OCI-LY1 (cell line): ENCODE measurements at regions not wholly inside any gene's neighbourhood (a gene's known extent, or its start where the extent isn't known, plus 50 kb on each side); places are given as distances from the start of the nearest gene placed in this dataset.
"Not testable (repeated sequence)": the region's sequence is repeated elsewhere in the genome, so short reads cannot be mapped to it uniquely, and the experiment has no call there.

Experiments used
- H2AFZ ChIP-seq: fragments of 200-600 bp; sonication (generic), shearing (Covaris generic); 2 replicates; pipeline ENCODE4 v1.6.0; 2014; ENCODE audit warnings: antibody characterized with exemption, mild to moderate bottlenecking, low read length
- H3F3A ChIP-seq: fragments of 200-600 bp; sonication (generic), shearing (Covaris generic); 2 replicates; pipeline ENCODE4 v1.6.0; 2014; ENCODE audit warnings: mild to moderate bottlenecking, antibody characterized with exemption, low read length, moderate library complexity; ENCODE audit not compliant: insufficient read depth
- H3K27ac ChIP-seq: fragments of 200-600 bp; sonication (generic); 2 replicates; pipeline ENCODE4 v1.5.1; 2014; ENCODE audit warnings: low read length, mixed run types, mild to moderate bottlenecking, low read depth; ENCODE audit not compliant: poor library complexity, severe bottlenecking
- H3K27me3 ChIP-seq: fragments of 200-600 bp; sonication (generic); 2 replicates; pipeline ENCODE4 v1.6.0; 2014; ENCODE audit warnings: antibody characterized with exemption, mild to moderate bottlenecking, low read length, moderate library complexity; ENCODE audit not compliant: insufficient read depth
- H3K36me3 ChIP-seq: fragments of 200-600 bp; sonication (generic); 2 replicates; pipeline ENCODE4 v1.6.1; 2014; ENCODE audit warnings: mild to moderate bottlenecking, antibody characterized with exemption, low read length, moderate library complexity, mixed read lengths; ENCODE audit not compliant: insufficient read depth
- H3K4me1 ChIP-seq: fragments of 200-600 bp; sonication (generic); 2 replicates; pipeline ENCODE4 v1.5.1; 2014; ENCODE audit warnings: mild to moderate bottlenecking, low read length, moderate library complexity; ENCODE audit not compliant: insufficient read depth, severe bottlenecking
- H3K4me2 ChIP-seq: fragments of 200-600 bp; sonication (generic), shearing (Covaris generic); 2 replicates; pipeline ENCODE4 v1.6.1; 2014; ENCODE audit warnings: low read length
- H3K4me3 ChIP-seq: fragments of 200-600 bp; sonication (generic); 2 replicates; pipeline ENCODE4 v1.5.1; 2014; ENCODE audit warnings: low read length, low read depth, mild to moderate bottlenecking, mixed read lengths; ENCODE audit not compliant: poor library complexity, severe bottlenecking
- H3K79me2 ChIP-seq: fragments of 200-600 bp; shearing (Covaris generic); 2 replicates; pipeline ENCODE4 v1.6.1; 2016; ENCODE audit warnings: mixed run types, low read length, mixed read lengths; ENCODE audit not compliant: insufficient read depth
- H3K9ac ChIP-seq: fragments of 200-600 bp; sonication (generic), shearing (Covaris generic); 2 replicates; pipeline ENCODE4 v1.6.1; 2014; ENCODE audit warnings: mild to moderate bottlenecking, low read length, mixed read lengths
- H3K9me2 ChIP-seq: fragments of 200-600 bp; sonication (generic), shearing (Covaris generic); 2 replicates; pipeline ENCODE4 v1.6.1; 2014; ENCODE audit warnings: low read depth, mild to moderate bottlenecking, low read length, mixed read lengths
- H3K9me3 ChIP-seq: fragments of 200-600 bp; shearing (Covaris generic); 2 replicates; pipeline ENCODE4 v1.6.1; 2014; ENCODE audit warnings: low read length, mixed read lengths
- H4K20me1 ChIP-seq: fragments of 200-600 bp; sonication (generic), shearing (Covaris generic); 2 replicates; pipeline ENCODE4 v1.6.0; 2016; ENCODE audit warnings: mild to moderate bottlenecking, low read length; ENCODE audit not compliant: insufficient read depth
- EZH2 ChIP-seq: fragments of 200-600 bp; sonication (generic), shearing (Covaris generic); IDR thresholded peaks from 2 replicates; pipeline ENCODE4 v1.8.0; 2017; ENCODE audit warnings: borderline replicate concordance, mixed run types, mild to moderate bottlenecking, antibody characterized with exemption, low read length, moderate library complexity, mixed read lengths
- TF ChIP-seq, protein P1 (sequence below): fragments of 200-600 bp; sonication (generic), shearing (Covaris generic); IDR thresholded peaks from 2 replicates; pipeline ENCODE4 v1.5.1; 2017; ENCODE audit warnings: mild to moderate bottlenecking, antibody characterized with exemption, low read length, moderate library complexity, mixed read lengths

DNA sequence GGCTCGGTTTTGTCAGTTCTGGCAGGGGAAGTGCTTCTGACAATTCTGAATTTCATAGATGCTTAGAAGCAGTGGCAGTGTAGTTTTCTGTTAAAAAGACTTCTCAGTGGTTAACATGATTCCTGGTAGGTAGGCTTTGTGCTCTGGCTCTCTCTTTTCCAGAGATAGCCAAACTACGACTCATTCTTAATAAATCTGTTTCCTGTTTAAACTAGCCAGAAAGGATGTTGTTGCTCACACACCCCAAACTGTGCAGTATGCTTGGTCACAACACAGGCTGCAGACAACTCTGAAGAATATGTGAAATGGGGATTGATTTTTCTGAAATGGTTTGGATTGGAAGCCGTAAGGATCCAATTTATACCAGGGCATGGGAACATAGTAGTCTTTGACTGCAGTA, 711.5 kb downstream of the PCDH17 start:
- Histone ChIP-seq H3K36me3 (no peaks in the 10 kb centered on the region), H2AFZ (no peak overlapping the region), H3K4me2 (no peak overlapping the region), H3K27ac (no peak overlapping the region), H3K79me2 (no peaks in the 10 kb centered on the region), H3K27me3 (no peaks in the 10 kb centered on the region), H3F3A (no peaks in the 10 kb centered on the region), H3K4me1 (no peaks in the 10 kb centered on the region), H3K9me2 (no peaks in the 10 kb centered on the region), H4K20me1 (no peaks in the 10 kb centered on the region), H3K9me3 (no peaks in the 10 kb centered on the region), H3K4me3 (no peak overlapping the region), H3K9ac (no peak overlapping the region)
- TF ChIP-seq, protein P1, sequence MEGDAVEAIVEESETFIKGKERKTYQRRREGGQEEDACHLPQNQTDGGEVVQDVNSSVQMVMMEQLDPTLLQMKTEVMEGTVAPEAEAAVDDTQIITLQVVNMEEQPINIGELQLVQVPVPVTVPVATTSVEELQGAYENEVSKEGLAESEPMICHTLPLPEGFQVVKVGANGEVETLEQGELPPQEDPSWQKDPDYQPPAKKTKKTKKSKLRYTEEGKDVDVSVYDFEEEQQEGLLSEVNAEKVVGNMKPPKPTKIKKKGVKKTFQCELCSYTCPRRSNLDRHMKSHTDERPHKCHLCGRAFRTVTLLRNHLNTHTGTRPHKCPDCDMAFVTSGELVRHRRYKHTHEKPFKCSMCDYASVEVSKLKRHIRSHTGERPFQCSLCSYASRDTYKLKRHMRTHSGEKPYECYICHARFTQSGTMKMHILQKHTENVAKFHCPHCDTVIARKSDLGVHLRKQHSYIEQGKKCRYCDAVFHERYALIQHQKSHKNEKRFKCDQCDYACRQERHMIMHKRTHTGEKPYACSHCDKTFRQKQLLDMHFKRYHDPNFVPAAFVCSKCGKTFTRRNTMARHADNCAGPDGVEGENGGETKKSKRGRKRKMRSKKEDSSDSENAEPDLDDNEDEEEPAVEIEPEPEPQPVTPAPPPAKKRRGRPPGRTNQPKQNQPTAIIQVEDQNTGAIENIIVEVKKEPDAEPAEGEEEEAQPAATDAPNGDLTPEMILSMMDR: no peak
- TF ChIP-seq EZH2: no peak

DNA sequence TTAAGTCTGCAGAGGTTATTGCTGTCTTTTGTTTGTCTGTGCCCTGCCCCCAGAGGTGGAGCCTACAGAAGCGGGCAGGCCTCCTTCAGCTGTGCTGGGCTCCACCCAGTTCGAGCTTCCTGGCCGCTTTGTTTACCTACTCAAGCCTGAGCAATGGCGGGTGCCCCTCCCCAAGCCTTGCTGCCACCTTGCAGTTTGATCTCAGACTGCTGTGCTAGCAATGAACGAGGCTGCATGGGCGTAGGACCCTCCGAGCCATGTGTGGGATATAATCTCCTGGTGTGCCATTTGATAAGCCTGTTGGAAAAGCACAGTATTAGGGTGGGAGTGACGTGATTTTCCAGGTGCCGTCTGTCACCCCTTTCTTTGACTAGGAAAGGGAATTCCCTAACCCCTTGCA, 720.6 kb downstream of the PCDH17 start:
- not testable (repeated sequence) for H3K79me2 ChIP-seq, H3K27ac ChIP-seq, H3K9me2 ChIP-seq, H4K20me1 ChIP-seq, H3K9ac ChIP-seq, H3K4me2 ChIP-seq, H3F3A ChIP-seq, H3K27me3 ChIP-seq, H3K36me3 ChIP-seq, H3K4me1 ChIP-seq, H3K4me3 ChIP-seq, H2AFZ ChIP-seq, H3K9me3 ChIP-seq

DNA sequence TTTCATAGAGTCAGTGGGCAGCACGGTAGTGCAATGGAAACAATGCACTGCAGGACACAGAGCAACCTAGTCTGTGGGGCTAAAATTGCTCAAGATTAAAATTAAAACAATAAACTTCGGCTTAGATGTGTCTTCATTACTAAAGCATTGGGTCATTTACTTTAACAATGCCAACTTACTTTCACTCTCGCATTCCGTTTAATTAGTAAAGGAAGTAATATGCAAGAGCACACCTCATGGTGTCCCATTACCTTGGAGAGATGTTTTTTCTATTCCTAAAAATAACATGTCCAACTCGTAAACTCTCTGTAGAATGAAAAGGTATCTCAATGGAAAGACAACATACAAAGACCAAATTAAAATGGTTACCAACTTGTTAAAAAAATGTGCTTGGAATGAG, 738.4 kb downstream of the PCDH17 start:
- Histone ChIP-seq H3K4me1 (no peaks in the 10 kb centered on the region), H3K9me3 (no peaks in the 10 kb centered on the region), H4K20me1 (no peaks in the 10 kb centered on the region), H2AFZ (no peak overlapping the region), H3K4me2 (no peak overlapping the region), H3K4me3 (no peak overlapping the region), H3K27me3 (no peaks in the 10 kb centered on the region), H3K9ac (no peak overlapping the region), H3K27ac (no peak overlapping the region), H3K9me2 (no peaks in the 10 kb centered on the region), H3F3A (no peaks in the 10 kb centered on the region), H3K79me2 (no peaks in the 10 kb centered on the region), H3K36me3 (no peaks in the 10 kb centered on the region)
- TF ChIP-seq EZH2: no peak
- TF ChIP-seq, protein P1: no peak

DNA sequence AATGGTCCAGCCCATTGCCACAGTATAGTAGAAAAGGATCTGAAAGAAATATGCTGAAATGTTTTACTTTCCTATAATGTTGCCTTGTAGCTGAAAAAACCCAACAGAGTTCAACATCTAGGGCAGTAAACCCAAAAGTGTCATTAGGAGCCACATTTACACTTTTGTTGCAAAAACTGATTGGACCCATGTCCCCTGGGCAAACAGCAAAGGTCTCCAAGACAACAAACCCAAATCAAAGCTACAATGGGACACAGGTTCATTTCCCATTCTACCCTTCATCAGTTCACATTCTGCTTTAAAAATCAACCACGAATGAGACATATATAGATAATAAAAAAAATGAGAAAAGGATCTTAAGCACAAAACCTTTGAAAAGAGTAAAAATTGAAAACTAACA, 744.8 kb downstream of the PCDH17 start:
- Histone ChIP-seq H3K9ac (no peak overlapping the region), H3K79me2 (no peaks in the 10 kb centered on the region), H4K20me1 (no peaks in the 10 kb centered on the region), H3K27ac (no peak overlapping the region), H3K4me3 (no peak overlapping the region), H3K4me1 (no peaks in the 10 kb centered on the region), H3K9me2 (no peaks in the 10 kb centered on the region), H2AFZ (no peak overlapping the region), H3F3A (no peaks in the 10 kb centered on the region), H3K27me3 (no peaks in the 10 kb centered on the region), H3K9me3 (no peaks in the 10 kb centered on the region), H3K36me3 (no peaks in the 10 kb centered on the region), H3K4me2 (no peak overlapping the region)
- TF ChIP-seq EZH2: no peak
- TF ChIP-seq, protein P1: no peak
